Kidney (tissue), 13 donors: ENCODE measurements at regions not wholly inside any gene's neighbourhood (a gene's known extent, or its start where the extent isn't known, plus 50 kb on each side); places are given as distances from the start of the nearest gene placed in this dataset.
A peak's percentile ranks its signal among the peaks of the same experiment; 100 is the strongest.
"Not testable (repeated sequence)": the region's sequence is repeated elsewhere in the genome, so short reads cannot be mapped to it uniquely, and the experiment has no call there.

ENCODE experiments used
- DNase-seq, 5 donors: peaks; one replicate each; pipeline ENCODE4 v3.0.0-alpha.2; 2013 to 2020
- FAIRE-seq: peaks from 2 replicates; lab custom pipeline; 2012; peaks lifted over from hg19 to GRCh38; lab: Jason Lieb, UNC
- H3K27ac ChIP-seq, 2 donors: one replicate each; pipeline ENCODE4 v1.7.0; 2013; ENCODE audit warnings: low read depth in 2 of 2, low read length in 2 of 2, inconsistent platforms in 1 of 2
- H3K27me3 ChIP-seq: one replicate; pipeline ENCODE4 v1.7.1; 2013; ENCODE audit warnings: low read length, inconsistent platforms; ENCODE audit not compliant: control insufficient read depth, insufficient read depth
- H3K36me3 ChIP-seq, 3 donors: one replicate each; pipeline versions ENCODE4 v1.7.0 to v1.7.1; 2013; ENCODE audit warnings: low read length in 3 of 3, control low read depth in 1 of 3, inconsistent platforms in 1 of 3; ENCODE audit not compliant: insufficient read depth in 3 of 3, control insufficient read depth in 2 of 3
- H3K4me1 ChIP-seq, 3 donors: one replicate each; pipeline versions ENCODE4 v1.7.0 to v1.7.1; 2013; ENCODE audit warnings: low read length in 3 of 3, inconsistent platforms in 1 of 3, low read depth in 1 of 3; ENCODE audit not compliant: control insufficient read depth in 2 of 3, insufficient read depth in 2 of 3
- H3K4me3 ChIP-seq, 3 donors: one replicate each; pipeline versions ENCODE4 v1.7.0 to v1.8.1; 2013; ENCODE audit warnings: low read length in 3 of 3, control low read depth in 1 of 3, inconsistent platforms in 1 of 3
- H3K9ac ChIP-seq, 3 donors: one replicate each; pipeline versions ENCODE4 v1.7.0 to v1.7.1; 2013; ENCODE audit warnings: low read length in 3 of 3, control low read depth in 1 of 3, inconsistent platforms in 1 of 3
- H3K9me3 ChIP-seq, 3 donors: one replicate each; pipeline versions ENCODE4 v1.7.0 to v1.7.1; 2013; ENCODE audit warnings: low read length in 3 of 3, control low read depth in 1 of 3, inconsistent platforms in 1 of 3; ENCODE audit not compliant: control insufficient read depth in 2 of 3, insufficient read depth in 1 of 3
- CTCF ChIP-seq: IDR thresholded peaks from 3 replicates; pipeline ENCODE4 v1.5.1; 2012; ENCODE audit warnings: mild to moderate bottlenecking, moderate library complexity, borderline replicate concordance; ENCODE audit not compliant: insufficient read depth; ENCODE audit errors: extremely low read depth
- intact Hi-C: fragments of 100-400 bp; cut with DNase I; formaldehyde crosslinking; loops from one replicate; pipeline ENCODE4 v1.11.1; 2022
- donor health status: control.
- donor health status: control.
- donor health status: control.
- donor health status: control.
- donor health status: control.
- donor health status: DM: yes; HTN: yes; CAD: no.
- donor health status: Normal renal cell carcinoma (clear cell type).

- intact Hi-C loops, H3K27me3 ChIP-seq, H3K4me3 ChIP-seq, H3K36me3 ChIP-seq, H3K27ac ChIP-seq, H3K9ac ChIP-seq, H3K4me1 ChIP-seq, FAIRE-seq, H3K9me3 ChIP-seq: not testable (repeated sequence)
- DNase-seq, result peak; percentile 37 to 72 (median 44)
These were observed 198.8 kb downstream of the USP22 start for GRCh38 chr17:20843799-20844553.

- FAIRE-seq, H3K27ac ChIP-seq, H3K9me3 ChIP-seq, H3K9ac ChIP-seq, DNase-seq, H3K4me3 ChIP-seq, H3K4me1 ChIP-seq, intact Hi-C loops, H3K36me3 ChIP-seq: not testable (repeated sequence)
- peaks cover 11% of the 10 kb centered on the region for H3K27me3 ChIP-seq
These were observed 193.9 kb downstream of the USP22 start for GRCh38 chr17:20848869-20849443.

- peak overlapping the region in 1 of 3 donors; percentile 26 for H3K4me3 ChIP-seq
- H3K9me3 ChIP-seq, H3K27me3 ChIP-seq, H3K36me3 ChIP-seq, H3K9ac ChIP-seq, H3K4me1 ChIP-seq, FAIRE-seq, intact Hi-C loops, H3K27ac ChIP-seq: not testable (repeated sequence)
- DNase-seq, result peak in 4 of 5 donors; percentile 41 to 64 (median 49)
These were observed 191.1 kb downstream of the USP22 start for GRCh38 chr17:20851591-20852238.

GRCh38 chr17:20852239-20852989 lies 190.4 kb downstream of the USP22 start:
- peak overlapping the region in 1 of 3 donors; percentile 28 for H3K4me3 ChIP-seq
- DNase-seq (peak; percentile 52 to 74 (median 67)), FAIRE-seq (no peak)
- H3K9me3 ChIP-seq, result no peaks in the 10 kb centered on the region
- no peaks in the 10 kb centered on the region for H3K4me1 ChIP-seq
- no peaks in the 10 kb centered on the region for H3K36me3 ChIP-seq
- peaks cover 7% of the 10 kb centered on the region for H3K27me3 ChIP-seq
- intact Hi-C loops, result no loop called here
- H3K27ac ChIP-seq, result no peak overlapping the region
- H3K9ac ChIP-seq, result peak overlapping the region in 1 of 3 donors; percentile 16
- TF ChIP-seq CTCF, result no peak
